CD14-positive monocyte (primary cell): ENCODE measurements at regions not wholly inside any gene's neighbourhood (a gene's known extent, or its start where the extent isn't known, plus 50 kb on each side); places are given as distances from the start of the nearest gene placed in this dataset.

Source experiments
- DNase-seq, 3 donors: peaks; one replicate each; pipeline ENCODE4 v3.0.0-alpha.2; 2011 to 2022
- H2AFZ ChIP-seq: 2 replicates; pipeline ENCODE4 v1.6.0; 2012; ENCODE audit warnings: mild to moderate bottlenecking, low read depth, low read length, inconsistent platforms; ENCODE audit not compliant: insufficient read depth, poor library complexity, severe bottlenecking
- H3K27ac ChIP-seq, 2 donors: 1 replicate in 1 of 2; 2 replicates in 1 of 2; pipeline ENCODE4 v1.5.1; 2012 to 2013; ENCODE audit warnings: low read length in 2 of 2, control low read depth in 1 of 2, inconsistent platforms in 1 of 2, low read depth in 1 of 2, mild to moderate bottlenecking in 1 of 2
- H3K27me3 ChIP-seq, 2 donors: one replicate each; pipeline versions ENCODE4 v1.6.0 to v1.6.1; 2011 to 2013; ENCODE audit warnings: low read length in 2 of 2; ENCODE audit not compliant: control insufficient read depth in 2 of 2, insufficient read depth in 2 of 2
- H3K36me3 ChIP-seq, 2 donors: replicated peaks in 1 of 2; 1 replicate in 1 of 2; 2 replicates in 1 of 2; pipeline versions ENCODE4 v1.5.1 to v1.6.1; 2012 to 2013; ENCODE audit warnings: low read length in 2 of 2, control low read depth in 1 of 2, inconsistent platforms in 1 of 2, mild to moderate bottlenecking in 1 of 2; ENCODE audit not compliant: insufficient read depth in 2 of 2, control insufficient read depth in 1 of 2
- H3K4me1 ChIP-seq, 2 donors: 1 replicate in 1 of 2; 2 replicates in 1 of 2; pipeline versions ENCODE4 v1.5.1 to v1.6.1; 2012 to 2013; ENCODE audit warnings: low read length in 2 of 2, control low read depth in 1 of 2, inconsistent platforms in 1 of 2, mild to moderate bottlenecking in 1 of 2, moderate library complexity in 1 of 2; ENCODE audit not compliant: insufficient read depth in 2 of 2, control insufficient read depth in 1 of 2
- H3K4me2 ChIP-seq: replicated peaks from 2 replicates; pipeline ENCODE3; 2012; ENCODE audit warnings: low read length, moderate library complexity, mild to moderate bottlenecking; ENCODE audit not compliant: poor library complexity, severe bottlenecking; ENCODE audit errors: extremely low read depth
- H3K4me3 ChIP-seq, 3 experiments: fragments of 200-600 bp in 1 of 3; sonication (generic) in 1 of 3; replicated peaks in 1 of 3; 1 replicate in 2 of 3; 2 replicates in 1 of 3; pipeline ENCODE4 v1.5.1; 2011 to 2013; ENCODE audit warnings: low read length in 3 of 3, mild to moderate bottlenecking in 3 of 3, control low read depth in 2 of 3, low read depth in 2 of 3, inconsistent platforms in 1 of 3, moderate library complexity in 1 of 3
- H3K79me2 ChIP-seq: 2 replicates; pipeline ENCODE4 v1.6.0; 2012; ENCODE audit warnings: mild to moderate bottlenecking, control low read depth, inconsistent platforms, low read length, moderate library complexity; ENCODE audit not compliant: insufficient read depth
- H3K9ac ChIP-seq: 2 replicates; pipeline ENCODE4 v1.6.0; 2017; ENCODE audit warnings: low read length, mild to moderate bottlenecking; ENCODE audit not compliant: insufficient read depth, poor library complexity, severe bottlenecking
- H3K9me3 ChIP-seq, 2 donors: replicated peaks in 1 of 2; 1 replicate in 1 of 2; 2 replicates in 1 of 2; pipeline versions ENCODE4 v1.5.1 to v1.6.1; 2012 to 2013; ENCODE audit warnings: low read length in 2 of 2, control low read depth in 1 of 2; ENCODE audit not compliant: control insufficient read depth in 1 of 2, insufficient read depth in 1 of 2
- H4K20me1 ChIP-seq: 2 replicates; pipeline ENCODE4 v1.6.0; 2012; ENCODE audit warnings: mild to moderate bottlenecking, low read length, control low read depth, moderate library complexity; ENCODE audit not compliant: insufficient read depth
- H3K27ac Mint-ChIP-seq, 7 donors: one replicate each; pipeline ENCODE4 v1.8.0; 2020; ENCODE audit warnings: mild to moderate bottlenecking in 7 of 7, mixed read lengths in 7 of 7, moderate library complexity in 6 of 7, inconsistent platforms in 2 of 7
- H3K27me3 Mint-ChIP-seq, 3 donors: one replicate each; pipeline ENCODE4 v1.8.0; 2021 to 2022; ENCODE audit warnings: low read depth in 3 of 3, mild to moderate bottlenecking in 3 of 3, mixed read lengths in 3 of 3, moderate library complexity in 3 of 3, inconsistent platforms in 1 of 3
- H3K36me3 Mint-ChIP-seq, 2 donors: one replicate each; pipeline ENCODE4 v1.8.0; 2020; ENCODE audit warnings: mixed read lengths in 2 of 2, inconsistent platforms in 1 of 2, mild to moderate bottlenecking in 1 of 2
- H3K4me1 Mint-ChIP-seq: one replicate; pipeline ENCODE4 v1.8.0; 2020; ENCODE audit warnings: mild to moderate bottlenecking, mixed read lengths
- H3K4me3 Mint-ChIP-seq, 2 donors: one replicate each; pipeline ENCODE4 v1.8.0; 2020; ENCODE audit warnings: mild to moderate bottlenecking in 2 of 2, mixed read lengths in 2 of 2, moderate library complexity in 1 of 2
- H3K9me3 Mint-ChIP-seq, 7 donors: one replicate each; pipeline ENCODE4 v1.8.0; 2020 to 2022; ENCODE audit warnings: mixed read lengths in 7 of 7, mild to moderate bottlenecking in 6 of 7, moderate library complexity in 6 of 7, inconsistent platforms in 2 of 7
- CTCF ChIP-seq: fragments of 200-600 bp; IDR thresholded peaks from one replicate; pipeline ENCODE4 v1.8.0; 2022; ENCODE audit warnings: antibody characterized with exemption, mild to moderate bottlenecking
- WGBS: methylation state at CpG from one replicate; pipeline ENCODE4 v1.1.5; 2013; ENCODE audit warnings: missing lambda C conversion rate; ENCODE audit not compliant: insufficient coverage; 5-methylcytosine and 5-hydroxymethylcytosine counted together
- intact Hi-C, 2 donors: fragments of 100-400 bp; cut with micrococcal nuclease; formaldehyde crosslinking; loops; one replicate each; pipeline versions ENCODE4 v1.15.0 to v1.15.1; 2023

GRCh38 chr5:161134083-161134482, 282.1 kb upstream of the ATP10B start:
- no peak overlapping the region for H3K4me3 Mint-ChIP-seq
- H3K9me3 ChIP-seq: no peaks in the 10 kb centered on the region
- intact Hi-C loops: no loop called here
- H3K9ac ChIP-seq: no peak overlapping the region
- no peaks in the 10 kb centered on the region for H3K4me1 Mint-ChIP-seq
- H2AFZ ChIP-seq: no peak overlapping the region
- no peak for DNase-seq
- peaks cover 0 to 4% (median 0%) of the 10 kb centered on the region in 7 donors for H3K9me3 Mint-ChIP-seq
- H3K27ac ChIP-seq: no peak overlapping the region
- no peaks in the 10 kb centered on the region for H3K36me3 Mint-ChIP-seq
- H3K27ac Mint-ChIP-seq: no peak overlapping the region
- TF ChIP-seq CTCF: no peak
- no peaks in the 10 kb centered on the region for H3K27me3 ChIP-seq
- no peak overlapping the region for H3K4me2 ChIP-seq
- no peaks in the 10 kb centered on the region for H3K36me3 ChIP-seq
- no peaks in the 10 kb centered on the region for H3K27me3 Mint-ChIP-seq
- WGBS: no CpG with 5 or more reads among the region's 2 CpGs
- H4K20me1 ChIP-seq: no peaks in the 10 kb centered on the region
- H3K4me1 ChIP-seq: no peaks in the 10 kb centered on the region
- no peak overlapping the region for H3K4me3 ChIP-seq
- H3K79me2 ChIP-seq: no peaks in the 10 kb centered on the region

- Mint-ChIP-seq H3K4me1 (no peaks in the 10 kb centered on the region), H3K27me3 (no peaks in the 10 kb centered on the region), H3K27ac (no peak overlapping the region), H3K4me3 (no peak overlapping the region), H3K9me3 (peaks cover 0 to 3% (median 2%) of the 10 kb centered on the region in 7 donors), H3K36me3 (no peaks in the 10 kb centered on the region)
- no peaks in the 10 kb centered on the region for H3K36me3 ChIP-seq
- no peak overlapping the region for H3K9ac ChIP-seq
- no peak overlapping the region for H3K4me3 ChIP-seq
- DNase-seq: no peak
- H3K9me3 ChIP-seq: no peaks in the 10 kb centered on the region
- H3K27me3 ChIP-seq: no peaks in the 10 kb centered on the region
- intact Hi-C loops: no loop called here
- no peak overlapping the region for H3K27ac ChIP-seq
- no peak overlapping the region for H2AFZ ChIP-seq
- 88% methylated on average over 2 of the region's 2 CpGs for WGBS
- H4K20me1 ChIP-seq: no peaks in the 10 kb centered on the region
- no peak overlapping the region for H3K4me2 ChIP-seq
- H3K79me2 ChIP-seq: no peaks in the 10 kb centered on the region
- TF ChIP-seq CTCF: no peak
- H3K4me1 ChIP-seq: no peaks in the 10 kb centered on the region
These were observed 263.9 kb upstream of the ATP10B start for GRCh38 chr5:161115941-161116340.
